PFSK-1 (cell line): ENCODE measurements at regions not wholly inside any gene's neighbourhood (a gene's known extent, or its start where the extent isn't known, plus 50 kb on each side); places are given as distances from the start of the nearest gene placed in this dataset.

Experiments
- POLR2AphosphoS5 ChIP-seq: IDR thresholded peaks from 2 replicates; pipeline ENCODE4 v1.6.1; 2012; ENCODE audit warnings: low read depth, mild to moderate bottlenecking, control low read depth, low read length, moderate library complexity
- SIN3A ChIP-seq: IDR thresholded peaks from 2 replicates; pipeline ENCODE4 v1.6.1; 2012; ENCODE audit warnings: mild to moderate bottlenecking, low read length, moderate library complexity, borderline replicate concordance; ENCODE audit not compliant: insufficient read depth
- TAF1 ChIP-seq: IDR thresholded peaks from 2 replicates; pipeline ENCODE4 v1.6.1; 2012; ENCODE audit warnings: low read length, control low read depth, borderline replicate concordance; ENCODE audit not compliant: insufficient read depth

DNA sequence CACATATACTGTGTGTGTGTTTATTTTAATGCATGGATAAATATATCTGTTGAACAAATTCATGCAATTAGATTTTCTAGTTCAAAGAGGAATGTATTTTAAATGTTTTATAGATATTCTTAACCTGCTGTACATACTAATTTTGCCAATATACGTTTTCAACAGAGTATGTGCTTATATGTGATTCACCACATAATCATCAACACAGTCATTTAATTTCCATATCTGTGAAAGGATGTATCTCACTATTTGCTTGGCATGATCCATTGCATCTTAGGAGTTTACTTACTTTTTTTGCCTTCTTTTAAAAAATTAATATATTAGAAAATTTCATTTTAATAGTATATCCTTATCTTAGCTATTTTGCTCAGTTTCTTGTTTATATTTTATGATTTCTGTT lies 902.3 kb upstream of the CITED2 start:
- no peak for TF ChIP-seq POLR2AphosphoS5
- TF ChIP-seq SIN3A = no peak
- TF ChIP-seq TAF1 = no peak
